ENCODE measurements at regions not wholly inside any gene's neighbourhood (a gene's known extent, or its start where the extent isn't known, plus 50 kb on each side); places are given as distances from the start of the nearest gene placed in this dataset.

DNA sequence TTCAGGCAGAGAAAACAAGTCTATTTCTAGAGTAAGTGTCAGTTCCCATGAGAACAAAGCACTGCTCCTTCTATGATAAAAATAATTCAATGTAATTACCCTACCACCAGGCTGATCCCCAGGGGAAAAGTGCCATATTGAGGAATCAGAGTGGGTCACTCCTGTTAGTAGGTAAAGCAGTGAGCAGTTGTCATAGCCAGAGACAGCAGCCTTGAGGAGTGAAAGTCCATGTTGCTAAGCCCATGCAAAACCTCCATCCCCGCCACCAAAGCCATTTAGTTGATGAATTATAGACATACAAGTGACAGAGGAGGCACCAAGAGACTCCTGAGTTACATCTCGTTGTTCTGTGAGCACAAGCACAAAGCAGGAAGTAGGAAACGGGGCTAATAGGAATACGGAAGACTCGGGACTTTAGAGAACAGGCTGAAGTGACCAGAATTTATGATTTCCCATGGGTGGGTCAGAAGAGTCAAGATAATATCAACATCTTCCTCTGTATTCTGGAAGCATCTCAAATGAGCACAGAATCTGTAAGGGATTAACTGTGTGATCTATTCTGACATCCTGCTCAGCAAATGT lies 197.9 kb downstream of the MAFB start:
- no peak for DNase-seq (ENCODE audit: low read depth in 3 of 3)

DNA sequence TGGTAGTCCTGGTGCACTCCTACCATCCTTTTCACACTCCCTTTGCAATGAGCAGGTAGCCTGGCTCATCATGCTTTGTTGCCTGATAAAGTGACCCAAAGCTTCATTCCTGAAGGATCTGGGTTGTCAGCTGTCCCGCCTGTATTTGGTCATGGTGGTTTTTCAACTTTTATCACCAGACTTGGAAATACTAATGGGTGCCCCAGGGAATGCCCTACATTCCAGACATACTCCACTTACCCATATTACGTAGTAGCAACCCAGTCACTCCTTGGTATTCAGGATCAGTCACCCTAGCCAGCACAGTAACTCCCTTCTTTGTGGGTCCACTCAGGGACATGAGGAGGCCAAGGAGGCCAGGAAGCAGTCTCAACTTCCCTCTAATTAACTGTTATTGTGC lies 199.2 kb downstream of the MAFB start:
- DNase-seq (ENCODE audit: low read depth in 3 of 3), result no peak

DNA sequence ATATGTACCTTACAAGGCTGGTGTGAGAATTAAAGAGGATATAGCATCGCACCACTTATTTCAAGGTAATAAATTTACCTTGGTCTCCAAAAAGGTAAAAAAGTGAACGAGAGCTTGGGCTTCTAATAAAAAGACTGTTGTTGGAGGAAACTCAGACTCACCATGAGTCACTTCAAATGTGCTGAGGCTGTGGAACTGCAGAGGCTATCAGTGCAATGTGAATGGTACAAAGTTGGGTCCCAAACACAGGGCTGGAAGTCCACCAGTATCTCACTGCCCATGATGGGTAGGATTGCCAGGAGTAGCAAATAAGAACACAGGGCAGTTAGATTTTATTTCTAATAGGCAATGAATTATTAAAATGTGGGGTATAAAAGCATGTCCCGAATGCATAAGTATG lies 200.6 kb downstream of the MAFB start:
- DNase-seq (ENCODE audit: low read depth in 3 of 3), result no peak

DNA sequence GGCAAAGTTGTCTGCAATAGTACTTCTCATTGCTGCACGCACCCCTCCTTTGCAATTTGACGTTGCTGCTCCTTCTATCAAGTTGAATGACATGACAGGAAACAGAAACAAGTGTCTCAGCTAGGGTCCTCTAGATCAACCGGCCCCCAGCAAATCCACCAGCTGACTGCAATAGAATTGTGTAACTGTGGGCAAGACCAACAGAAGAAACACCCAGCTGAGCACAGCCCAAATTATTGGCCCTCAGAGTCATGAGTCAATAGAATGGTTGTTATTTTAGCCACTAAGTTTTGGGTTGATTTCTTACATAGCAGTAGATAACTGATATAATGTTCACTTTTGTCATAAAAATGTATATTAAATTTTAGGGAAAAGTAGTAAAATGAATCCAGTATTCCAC lies 202.7 kb downstream of the MAFB start:
- DNase-seq (ENCODE audit: low read depth in 3 of 3), result no peak

DNA sequence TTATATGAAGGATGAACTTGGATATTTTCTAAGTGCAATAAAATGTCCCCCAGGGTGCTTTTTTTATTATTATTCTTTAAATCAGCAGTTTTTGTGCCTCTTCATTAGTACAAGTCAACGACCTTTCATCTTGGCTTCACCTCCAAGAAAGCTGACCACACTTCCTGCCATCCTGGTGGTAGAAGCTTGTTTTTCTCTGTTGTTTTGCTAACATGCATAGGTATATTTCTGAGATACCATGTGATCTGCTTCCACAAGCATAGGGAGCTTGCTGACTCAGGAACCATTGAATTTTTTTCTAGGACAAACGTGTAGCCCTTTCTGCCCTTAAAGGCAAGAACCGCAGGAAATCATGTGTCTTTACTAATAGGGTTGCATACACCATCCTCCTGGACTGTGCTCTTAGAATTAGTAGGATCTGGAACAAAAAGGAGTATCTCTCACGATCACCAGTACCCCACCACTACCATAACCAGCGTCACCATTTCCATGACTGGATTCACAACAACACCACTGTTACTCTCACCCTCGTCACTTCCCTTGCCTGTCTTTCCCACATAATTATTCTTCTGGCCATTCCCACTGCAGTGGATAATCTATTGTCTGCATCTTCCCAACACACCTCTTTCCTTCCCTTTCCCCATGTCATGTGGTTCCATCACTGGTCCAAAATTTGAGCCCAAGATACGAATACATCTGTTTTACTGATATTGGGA lies 207.1 kb downstream of the MAFB start:
- DNase-seq (ENCODE audit: low read depth in 3 of 3), result no peak

DNA sequence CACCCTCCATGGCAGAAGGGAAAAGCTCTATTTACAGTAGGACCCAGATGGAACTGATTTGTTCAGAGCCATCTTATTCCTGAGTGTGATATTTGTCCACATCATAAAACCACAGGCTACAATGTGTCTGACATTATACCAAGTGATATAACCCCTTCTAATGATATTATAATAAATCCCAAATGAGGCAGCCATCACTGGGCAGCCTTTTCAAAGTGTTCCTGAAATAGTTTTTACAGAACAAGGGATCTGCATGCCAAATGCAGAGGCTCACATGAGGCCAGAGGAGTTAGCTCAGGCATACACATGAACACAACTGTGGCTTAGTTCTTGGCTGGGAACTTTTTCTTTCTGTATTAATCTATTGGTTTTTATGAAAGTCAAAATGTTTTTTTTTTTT lies 207.7 kb downstream of the MAFB start:
- DNase-seq (ENCODE audit: low read depth in 3 of 3), result no peak

DNA sequence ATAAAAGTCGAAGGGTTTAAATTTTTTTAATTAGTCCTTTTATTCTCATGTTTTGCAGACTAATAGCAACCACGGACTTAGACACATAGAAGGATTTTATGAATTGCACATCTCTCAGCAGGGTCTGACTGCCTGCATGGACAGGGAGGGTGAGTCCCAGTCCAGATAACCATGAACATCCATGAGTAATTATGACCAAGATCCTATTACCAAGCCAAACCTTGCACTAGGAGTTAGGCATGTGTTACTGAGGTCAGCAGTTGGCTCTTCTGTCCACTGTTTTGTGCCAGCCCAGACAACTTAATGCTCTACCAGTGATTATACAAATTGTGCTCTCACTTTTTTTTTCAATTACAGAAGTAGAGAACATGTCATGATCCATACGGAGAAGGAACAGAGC lies 211.2 kb downstream of the MAFB start:
- DNase-seq (ENCODE audit: low read depth in 3 of 3), result no peak

DNA sequence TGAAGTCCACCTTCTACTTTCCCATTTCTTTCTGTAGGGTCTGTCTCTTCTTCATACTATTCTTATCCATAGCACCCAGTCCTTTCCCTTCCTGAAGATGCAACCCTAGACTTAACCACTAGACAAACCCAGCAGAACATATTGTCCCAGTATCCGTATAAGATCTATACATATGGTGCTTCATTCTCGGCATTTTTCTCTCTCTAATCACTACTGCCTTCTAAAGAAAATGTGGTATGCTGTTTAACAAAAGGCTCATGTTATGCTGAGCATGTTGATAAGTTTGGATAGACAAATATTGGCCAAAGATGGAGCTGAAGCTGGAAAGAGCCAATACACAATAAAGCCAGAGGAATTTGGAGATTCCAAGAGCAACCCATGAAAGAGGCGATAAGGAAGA lies 212.6 kb downstream of the MAFB start:
- no peak for DNase-seq (ENCODE audit: low read depth in 3 of 3)

DNA sequence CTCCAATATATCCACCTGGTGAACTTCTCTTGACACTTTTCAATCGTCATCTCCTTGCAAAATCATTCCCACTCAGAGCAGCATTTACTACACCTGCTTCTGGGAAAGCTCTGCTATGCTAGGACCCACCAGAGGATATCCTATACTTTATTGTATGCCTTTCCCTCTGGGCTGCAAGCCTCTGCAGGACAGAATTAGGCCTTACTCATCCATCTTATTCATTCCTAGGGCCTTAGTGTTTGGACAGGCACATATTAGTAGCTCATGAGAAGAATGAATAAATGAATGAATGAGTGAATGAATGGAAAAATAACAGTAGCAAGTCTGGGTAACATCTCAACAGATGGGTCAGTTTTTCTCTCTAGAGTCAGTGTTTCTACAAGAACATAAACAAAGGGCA lies 216.1 kb downstream of the MAFB start:
- no peak for DNase-seq (ENCODE audit: low read depth in 3 of 3)

DNA sequence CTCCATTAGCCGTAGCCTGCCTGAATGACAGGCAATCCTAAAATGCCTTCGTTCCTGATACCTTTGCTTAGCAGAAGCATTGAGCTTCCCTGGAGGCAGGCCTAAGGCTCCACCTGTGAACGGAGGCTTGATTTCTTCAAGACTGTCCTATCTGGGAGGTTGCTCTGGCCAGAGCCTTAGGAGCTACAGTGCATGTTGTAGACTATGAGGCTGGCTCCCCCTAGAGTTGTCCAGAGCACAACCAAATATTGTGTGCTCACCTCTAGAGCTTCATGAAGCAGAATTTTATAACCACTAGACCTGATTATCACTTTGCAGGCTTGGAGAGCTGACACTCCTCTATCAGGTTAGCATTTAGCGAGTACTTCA lies 217.8 kb downstream of the MAFB start:
- no peak for DNase-seq (ENCODE audit: low read depth in 3 of 3)

DNA sequence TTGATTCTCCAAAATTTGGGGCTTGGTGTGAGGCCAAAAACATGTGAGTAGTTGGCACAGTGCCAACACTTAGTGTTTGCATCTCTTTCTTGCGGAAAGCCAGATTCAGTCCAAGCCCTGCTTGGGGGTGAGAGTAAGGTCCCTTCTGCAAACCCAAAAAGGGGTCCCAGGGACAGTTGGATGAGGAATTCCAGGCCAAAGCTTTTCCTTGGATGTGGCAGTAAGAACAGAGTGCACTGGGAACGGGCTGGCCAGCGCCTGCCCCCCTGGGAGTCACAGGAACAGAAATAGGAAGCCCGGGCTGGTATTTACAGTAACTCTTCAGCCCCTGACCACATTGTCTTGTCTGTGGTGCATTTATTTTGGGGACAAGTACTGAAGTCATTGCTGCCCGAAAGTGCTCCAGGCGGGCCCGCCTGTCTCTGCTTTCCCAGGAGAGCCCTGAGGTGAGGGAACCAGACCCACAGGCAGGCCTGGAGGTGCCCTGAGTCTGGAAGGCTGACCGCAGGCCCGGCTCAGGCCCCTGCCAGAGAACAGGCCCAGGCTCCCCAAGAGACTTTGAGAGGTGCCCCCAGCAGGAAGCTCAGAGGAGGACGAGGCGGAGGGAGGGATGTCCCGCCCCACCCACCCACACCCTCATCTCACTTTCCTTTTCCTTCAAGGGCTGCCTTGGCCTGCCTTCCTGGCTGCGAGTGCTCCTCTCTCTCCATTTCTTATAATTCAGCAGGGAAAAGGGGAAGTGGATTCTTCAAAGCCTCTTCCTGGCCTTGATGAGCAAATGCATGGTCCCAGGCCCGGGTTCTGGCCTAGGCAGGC lies 218.4 kb downstream of the MAFB start:
- DNase-seq (ENCODE audit: low read depth in 3 of 3), result no peak

DNA sequence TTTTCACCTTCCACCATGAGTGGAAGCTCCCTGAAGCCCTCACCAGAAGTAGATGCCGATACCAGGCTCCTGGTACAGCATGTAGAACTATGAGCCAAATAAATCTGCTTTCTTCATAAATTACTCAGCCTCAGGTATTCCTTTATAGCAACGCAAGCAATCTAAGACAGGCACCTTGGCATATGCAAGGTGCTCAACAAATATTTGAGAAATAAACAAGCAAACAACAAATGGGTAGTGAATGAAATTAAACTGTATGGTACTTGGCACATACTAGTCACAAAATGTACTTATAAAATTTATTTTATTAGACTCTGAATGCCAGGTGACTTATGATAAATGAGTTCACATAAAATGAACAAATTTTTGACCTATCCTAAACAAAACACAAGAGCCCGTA lies 220.3 kb downstream of the MAFB start:
- DNase-seq (ENCODE audit: low read depth in 3 of 3), result no peak

DNA sequence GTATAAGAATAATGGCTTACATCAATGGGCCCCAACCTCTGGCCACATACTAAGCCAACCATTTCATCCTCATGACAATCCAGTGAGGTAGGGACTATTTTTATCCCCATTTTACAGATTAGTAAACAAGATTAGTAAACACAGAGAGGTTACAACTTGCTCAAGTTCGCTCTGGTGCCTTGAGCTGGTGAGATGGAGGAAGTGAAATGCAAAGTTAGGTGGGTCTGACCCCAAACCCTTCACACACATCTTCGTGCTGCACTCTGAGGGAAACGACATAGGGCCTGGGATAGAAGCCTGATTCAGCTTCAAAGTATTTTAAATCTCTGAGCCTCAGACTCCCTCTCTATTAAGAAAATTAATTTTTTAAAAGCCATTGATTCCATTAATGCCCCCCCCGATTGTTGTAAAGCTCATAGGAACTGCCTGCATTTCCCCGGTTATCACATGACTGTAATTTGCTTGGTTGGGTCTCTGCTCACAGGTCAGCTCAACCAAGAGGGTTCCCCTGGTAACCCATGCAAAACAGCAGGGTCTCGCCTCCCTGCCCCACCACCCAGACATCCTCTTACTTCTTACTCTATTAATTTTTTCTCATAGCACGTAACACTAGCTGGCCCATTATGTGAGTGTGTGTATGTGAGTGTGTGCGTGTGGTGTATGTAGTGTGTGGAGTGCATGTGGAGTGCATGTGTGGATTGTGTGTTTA lies 221.2 kb downstream of the MAFB start:
- no peak for DNase-seq (ENCODE audit: low read depth in 3 of 3)

DNA sequence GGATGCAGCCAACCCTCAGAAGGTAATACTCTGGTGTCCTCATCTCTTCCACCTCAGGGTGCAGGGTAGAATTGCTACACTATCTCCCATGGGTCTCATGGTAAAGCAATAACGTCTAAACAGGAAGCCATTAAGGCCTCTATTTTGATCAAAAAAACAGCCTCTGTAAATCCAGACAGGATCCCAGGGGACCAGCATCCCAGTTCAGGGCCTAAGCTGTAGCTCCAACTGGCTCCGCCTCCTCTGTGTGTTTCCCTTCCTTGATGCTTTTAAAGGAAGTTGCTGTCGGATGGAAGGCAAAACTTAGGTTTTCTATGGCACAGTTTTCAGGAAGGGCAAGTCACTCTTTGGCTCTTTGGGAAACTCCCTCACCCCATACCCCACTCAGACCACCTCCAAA lies 222.0 kb downstream of the MAFB start:
- no peak for DNase-seq (ENCODE audit: low read depth in 3 of 3)

DNA sequence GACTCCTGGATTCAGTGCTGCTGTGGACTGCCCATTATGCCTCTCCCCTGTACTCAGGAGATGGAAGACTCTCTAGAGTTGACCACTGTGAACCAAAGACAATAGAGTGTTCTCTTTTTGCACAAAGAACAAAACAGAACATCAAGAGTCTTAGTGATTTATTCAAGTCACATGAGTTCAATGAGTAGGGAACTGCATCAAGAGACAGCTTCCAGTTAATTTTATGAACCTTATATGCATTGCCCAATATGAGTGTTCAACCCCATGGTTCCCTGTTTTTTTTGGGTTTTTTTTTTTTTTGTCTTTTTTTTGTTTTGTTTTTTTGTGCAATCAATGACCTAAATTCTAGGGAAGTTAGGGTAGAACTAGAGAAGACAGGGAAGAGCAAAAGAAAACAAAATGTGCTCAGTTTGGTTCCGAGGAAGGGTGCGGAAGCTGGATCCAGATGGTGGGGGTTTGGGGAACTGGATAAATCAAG lies 224.3 kb downstream of the MAFB start:
- no peak for DNase-seq (ENCODE audit: low read depth in 3 of 3)

DNA sequence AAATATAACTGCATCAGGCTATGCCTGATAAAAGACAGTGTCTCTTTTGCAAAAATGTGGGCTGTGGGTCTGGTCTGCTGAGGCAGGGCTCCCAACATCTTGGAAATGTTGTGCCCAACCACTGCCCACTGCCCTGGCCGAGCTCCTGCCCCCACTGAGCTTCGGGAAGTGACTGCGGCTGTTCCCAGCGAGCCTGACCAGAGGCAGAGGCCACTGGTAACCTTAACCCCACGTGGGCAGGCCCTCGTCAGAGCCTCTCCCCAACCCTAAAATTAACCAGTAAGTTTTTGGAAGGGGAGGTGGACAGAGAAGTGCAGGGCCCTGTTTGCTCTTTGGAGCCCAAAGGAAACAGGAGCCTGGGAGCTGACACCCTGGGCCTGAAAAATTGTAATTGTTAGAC lies 225.9 kb downstream of the MAFB start:
- DNase-seq (ENCODE audit: low read depth in 3 of 3), result no peak

DNA sequence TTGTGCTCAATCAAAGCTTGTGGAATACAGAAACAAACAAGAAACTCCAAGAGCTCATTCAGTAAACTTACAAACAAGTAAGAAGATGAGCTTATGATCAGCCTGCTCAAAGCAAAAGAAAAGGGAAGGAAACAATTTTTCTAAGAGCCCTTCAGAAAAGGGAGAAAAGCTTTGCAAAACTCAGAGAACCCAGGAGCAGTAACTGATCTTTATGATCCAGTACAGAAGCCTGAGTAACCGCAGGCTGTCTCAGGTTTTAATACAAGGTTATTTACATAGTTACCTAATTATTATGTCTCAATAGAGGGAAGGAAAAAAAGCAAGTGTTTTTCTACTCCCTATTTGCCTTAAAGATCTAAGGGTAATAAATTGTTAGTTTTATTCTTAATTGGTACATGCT lies 226.5 kb downstream of the MAFB start:
- no peak for DNase-seq (ENCODE audit: low read depth in 3 of 3)

DNA sequence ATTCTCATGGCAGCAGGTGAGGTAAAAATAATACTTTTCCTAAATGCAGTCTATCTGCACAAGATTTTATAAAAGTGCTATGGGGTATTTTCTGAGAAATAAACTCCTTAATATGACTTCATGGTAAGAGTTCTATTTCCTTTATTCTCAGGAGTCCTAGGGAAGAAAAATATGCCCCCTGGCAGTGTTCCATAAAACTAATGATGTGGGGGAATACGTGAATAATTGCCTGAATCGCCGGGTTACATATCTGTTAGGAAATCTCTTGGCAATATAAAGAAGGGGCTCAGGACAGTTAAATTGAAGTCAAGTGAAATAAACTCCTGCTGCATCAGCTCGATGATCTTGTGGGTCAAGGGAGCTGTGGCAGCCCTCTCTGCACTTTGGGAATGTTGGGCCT lies 229.7 kb downstream of the MAFB start:
- DNase-seq (ENCODE audit: low read depth in 3 of 3), result no peak

DNA sequence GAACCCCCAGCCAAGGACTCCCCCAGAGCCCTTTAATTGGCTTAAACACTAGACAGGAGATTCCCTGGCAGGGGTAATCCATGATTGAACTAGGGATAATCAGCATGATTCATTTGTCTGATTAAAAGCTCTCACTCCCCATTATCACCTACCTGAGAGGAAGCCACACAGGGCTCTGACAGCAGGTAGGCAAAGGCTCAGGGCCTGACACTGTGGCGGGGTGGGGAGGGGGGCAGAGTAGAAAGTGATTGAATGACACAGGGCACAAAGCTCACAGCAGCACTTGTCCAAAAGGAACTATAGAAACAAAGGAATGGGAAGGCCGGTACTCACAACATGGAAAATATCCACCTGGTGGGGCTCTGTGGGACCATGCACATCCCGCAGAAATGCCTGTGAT lies 231.6 kb downstream of the MAFB start:
- DNase-seq (ENCODE audit: low read depth in 3 of 3), result no peak

DNA sequence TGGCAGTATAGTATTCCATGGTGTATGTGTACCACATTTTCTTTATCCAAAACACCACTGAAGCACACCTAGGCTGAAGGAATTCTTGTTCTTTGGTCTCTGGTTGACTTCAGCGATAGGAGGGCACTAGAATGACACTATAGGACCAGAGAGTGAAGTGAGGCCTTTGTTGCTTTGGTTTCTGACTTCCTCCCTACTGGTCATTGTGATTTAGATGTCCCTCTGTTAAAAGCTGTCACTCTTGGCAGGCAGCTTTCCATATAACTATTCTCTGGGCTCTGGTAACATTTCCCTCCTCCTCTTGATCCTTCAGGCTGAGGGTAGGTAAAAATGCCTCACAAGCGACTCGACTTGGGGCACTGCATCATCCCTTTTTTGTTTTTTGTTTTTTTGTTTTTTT lies 236.3 kb downstream of the MAFB start:
- DNase-seq (ENCODE audit: low read depth in 3 of 3), result no peak

DNA sequence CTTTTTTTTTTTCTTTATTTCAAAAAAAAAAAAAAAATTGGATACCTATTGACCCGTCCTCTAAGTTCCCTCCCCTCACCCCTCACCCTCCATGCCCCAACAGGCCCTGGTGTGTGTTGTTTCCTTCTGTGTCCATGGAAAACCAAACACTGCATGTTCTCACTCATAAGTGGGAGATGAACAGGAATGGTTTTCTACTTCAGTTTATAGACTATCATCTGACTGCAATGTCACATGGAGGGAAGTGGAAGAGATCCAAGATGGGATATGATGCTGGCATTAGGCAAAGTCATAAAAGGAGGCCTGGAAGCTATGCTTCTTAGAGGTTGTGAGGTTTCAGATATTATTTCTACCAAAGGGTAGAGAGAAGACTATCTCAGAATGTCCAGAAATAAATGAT lies 237.5 kb downstream of the MAFB start:
- DNase-seq (ENCODE audit: low read depth in 3 of 3), result no peak

DNA sequence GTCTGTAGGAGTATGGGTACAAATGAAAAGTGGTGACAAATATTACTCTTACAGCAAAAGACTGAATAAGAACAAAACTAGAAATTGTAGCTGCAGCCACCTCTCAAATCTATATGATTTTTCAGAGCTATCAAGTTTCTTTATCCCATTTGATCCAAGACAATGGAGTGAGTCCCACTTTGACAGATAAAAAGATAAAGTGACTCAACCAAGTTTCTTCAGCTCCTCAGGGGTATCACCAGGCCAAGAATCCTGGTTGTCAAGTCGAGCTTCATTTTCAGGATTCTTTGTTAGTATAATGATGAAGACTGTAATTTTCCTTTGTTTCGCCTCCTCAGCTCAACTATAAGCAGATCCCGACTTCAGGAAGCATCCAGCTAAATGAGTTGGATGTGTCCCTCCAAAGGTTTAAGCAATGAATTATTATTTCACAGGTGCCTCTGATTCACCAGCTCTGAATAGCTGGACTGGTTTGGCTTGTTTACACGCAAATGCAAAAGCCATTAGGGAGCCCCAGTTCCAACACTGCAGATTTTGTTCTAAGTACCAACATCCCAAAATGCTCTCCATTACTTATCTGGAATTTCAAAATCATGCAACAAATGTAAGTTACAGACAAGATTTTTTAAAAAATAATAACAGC lies 238.9 kb downstream of the MAFB start:
- DNase-seq (ENCODE audit: low read depth in 3 of 3), result no peak
